DND-41 (cell line): ENCODE measurements at regions not wholly inside any gene's neighbourhood (a gene's known extent, or its start where the extent isn't known, plus 50 kb on each side); places are given as distances from the start of the nearest gene placed in this dataset.

Experiments used
- ATAC-seq: fragments of 200-7000 bp; cut with Tn5 transposase; 3 replicates; pipeline ENCODE4 v1.9.1; 2021; ENCODE audit warnings: low read depth; ENCODE audit not compliant: insufficient read depth
- DNase-seq: peaks from one replicate; pipeline ENCODE4 v3.0.0-alpha.2; 2020
- H2AFZ ChIP-seq: 2 replicates; pipeline ENCODE4 v1.6.0; 2012; ENCODE audit warnings: low read depth, low read length
- H3K27ac ChIP-seq: 2 replicates; pipeline ENCODE4 v1.5.1; 2012; ENCODE audit warnings: low read length, inconsistent platforms
- H3K27me3 ChIP-seq: fragments of 200-600 bp; sonication (generic); 2 replicates; pipeline ENCODE4 v1.6.0; 2012; ENCODE audit warnings: low read length, mild to moderate bottlenecking, inconsistent platforms; ENCODE audit not compliant: insufficient read depth, poor library complexity
- H3K36me3 ChIP-seq: 2 replicates; pipeline ENCODE4 v1.5.1; 2012; ENCODE audit warnings: low read length, inconsistent platforms; ENCODE audit not compliant: insufficient read depth
- H3K4me1 ChIP-seq: 2 replicates; pipeline ENCODE4 v1.5.1; 2012; ENCODE audit warnings: mild to moderate bottlenecking, low read length; ENCODE audit not compliant: insufficient read depth
- H3K4me2 ChIP-seq: 2 replicates; pipeline ENCODE4 v1.6.0; 2012; ENCODE audit warnings: mild to moderate bottlenecking, moderate library complexity, low read length, inconsistent platforms; ENCODE audit not compliant: insufficient read depth
- H3K4me3 ChIP-seq, 2 experiments: fragments of 200-600 bp in 1 of 2; shearing (Covaris generic) in 1 of 2; 2 replicates each; pipeline ENCODE4 v1.5.1; 2012 to 2016; ENCODE audit warnings: inconsistent platforms in 2 of 2, low read length in 2 of 2, mild to moderate bottlenecking in 2 of 2, low read depth in 1 of 2, moderate library complexity in 1 of 2
- H3K79me2 ChIP-seq: 2 replicates; pipeline ENCODE4 v1.6.0; 2012; ENCODE audit warnings: low read length, inconsistent platforms; ENCODE audit not compliant: insufficient read depth
- H3K9ac ChIP-seq: 2 replicates; pipeline ENCODE4 v1.6.0; 2012; ENCODE audit warnings: low read depth, mild to moderate bottlenecking, inconsistent platforms, low read length, moderate library complexity
- H3K9me3 ChIP-seq: 2 replicates; pipeline ENCODE4 v1.5.1; 2012; ENCODE audit warnings: low read length, moderate library complexity, mild to moderate bottlenecking, inconsistent platforms; ENCODE audit not compliant: insufficient read depth, severe bottlenecking
- H4K20me1 ChIP-seq: 2 replicates; pipeline ENCODE4 v1.6.0; 2012; ENCODE audit warnings: low read length; ENCODE audit not compliant: insufficient read depth
- EZH2 ChIP-seq: IDR thresholded peaks from 3 replicates; pipeline ENCODE4 v1.6.1; 2012; ENCODE audit warnings: borderline replicate concordance, low read depth, mild to moderate bottlenecking, moderate library complexity, low read length, inconsistent platforms; ENCODE audit not compliant: severe bottlenecking
- TF ChIP-seq, protein P1 (sequence below): IDR thresholded peaks from 2 replicates; pipeline ENCODE4 v1.5.1; 2012; ENCODE audit warnings: borderline replicate concordance, low read length, moderate library complexity, mild to moderate bottlenecking; ENCODE audit not compliant: poor library complexity, severe bottlenecking; ENCODE audit errors: extremely low read depth

DNA sequence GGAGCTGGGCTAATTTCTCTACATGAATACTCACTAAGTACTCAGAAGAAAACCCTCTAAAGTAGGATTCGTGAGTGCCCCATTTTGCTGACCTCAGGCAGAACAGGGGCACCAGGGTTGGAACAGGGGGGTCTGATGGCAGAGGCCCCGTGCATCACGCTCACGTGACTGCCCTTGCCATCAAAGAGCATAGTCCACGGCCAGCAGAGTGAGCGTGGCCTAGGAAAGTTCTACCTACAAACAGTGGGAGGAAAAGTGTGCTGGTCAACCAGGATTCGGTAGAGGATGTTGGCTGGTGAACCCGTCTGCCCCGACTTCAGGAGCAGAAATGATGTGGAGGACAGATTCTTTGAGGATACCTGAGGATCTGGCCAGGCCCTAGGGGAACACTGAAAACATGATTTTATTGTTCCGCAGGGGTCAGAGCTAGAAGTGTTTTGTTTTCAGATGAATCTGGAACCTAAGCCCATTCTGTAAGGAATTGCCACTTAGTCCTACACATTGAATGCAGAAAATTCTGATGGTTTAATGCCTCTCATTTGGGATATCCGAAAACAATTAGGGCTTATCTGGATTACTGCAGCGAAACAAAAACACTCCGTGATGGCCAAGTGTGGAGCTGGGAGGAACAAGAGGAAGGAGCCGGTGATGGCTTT lies 138.8 kb upstream of the SHH start:
- DNase-seq (no peak), ATAC-seq (no peak)
- peaks cover 4% of the 10 kb centered on the region for H3K27me3 ChIP-seq
- no peaks in the 10 kb centered on the region for H3K4me1 ChIP-seq
- no peak overlapping the region for H3K9ac ChIP-seq
- no peaks in the 10 kb centered on the region; the same call in 1 of the 2 replicates for H4K20me1 ChIP-seq
- no peak overlapping the region for H3K4me3 ChIP-seq
- no peaks in the 10 kb centered on the region for H3K79me2 ChIP-seq
- TF ChIP-seq, protein P1, sequence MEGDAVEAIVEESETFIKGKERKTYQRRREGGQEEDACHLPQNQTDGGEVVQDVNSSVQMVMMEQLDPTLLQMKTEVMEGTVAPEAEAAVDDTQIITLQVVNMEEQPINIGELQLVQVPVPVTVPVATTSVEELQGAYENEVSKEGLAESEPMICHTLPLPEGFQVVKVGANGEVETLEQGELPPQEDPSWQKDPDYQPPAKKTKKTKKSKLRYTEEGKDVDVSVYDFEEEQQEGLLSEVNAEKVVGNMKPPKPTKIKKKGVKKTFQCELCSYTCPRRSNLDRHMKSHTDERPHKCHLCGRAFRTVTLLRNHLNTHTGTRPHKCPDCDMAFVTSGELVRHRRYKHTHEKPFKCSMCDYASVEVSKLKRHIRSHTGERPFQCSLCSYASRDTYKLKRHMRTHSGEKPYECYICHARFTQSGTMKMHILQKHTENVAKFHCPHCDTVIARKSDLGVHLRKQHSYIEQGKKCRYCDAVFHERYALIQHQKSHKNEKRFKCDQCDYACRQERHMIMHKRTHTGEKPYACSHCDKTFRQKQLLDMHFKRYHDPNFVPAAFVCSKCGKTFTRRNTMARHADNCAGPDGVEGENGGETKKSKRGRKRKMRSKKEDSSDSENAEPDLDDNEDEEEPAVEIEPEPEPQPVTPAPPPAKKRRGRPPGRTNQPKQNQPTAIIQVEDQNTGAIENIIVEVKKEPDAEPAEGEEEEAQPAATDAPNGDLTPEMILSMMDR, result no peak
- no peak for TF ChIP-seq EZH2
- H3K9me3 ChIP-seq, result no peaks in the 10 kb centered on the region
- H3K27ac ChIP-seq, result no peak overlapping the region
- no peak overlapping the region for H2AFZ ChIP-seq
- no peaks in the 10 kb centered on the region for H3K36me3 ChIP-seq
- H3K4me2 ChIP-seq, result no peak overlapping the region

DNA sequence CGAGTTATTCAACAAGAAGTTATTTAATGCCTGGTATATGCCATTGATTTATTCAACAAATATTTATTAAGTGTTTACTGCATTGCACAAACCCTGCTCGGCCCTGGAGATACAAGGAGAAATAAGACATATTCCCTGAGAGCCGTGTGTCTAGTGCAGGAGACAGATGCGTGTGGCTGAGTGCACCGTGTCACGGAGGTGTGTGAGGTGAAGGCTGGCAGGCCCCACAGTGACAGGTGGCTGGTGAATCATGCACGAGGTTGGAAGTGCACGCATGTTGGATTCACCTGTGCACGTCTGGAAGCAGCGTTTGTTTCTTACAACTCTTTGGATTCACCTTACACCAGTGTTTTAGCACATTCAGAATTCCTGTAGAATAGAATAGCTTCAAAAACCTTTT lies 136.6 kb upstream of the SHH start:
- TF ChIP-seq EZH2, result no peak
- TF ChIP-seq, protein P1, result no peak
- Histone ChIP-seq H2AFZ (no peak overlapping the region), H3K36me3 (no peaks in the 10 kb centered on the region), H3K4me2 (no peak overlapping the region), H3K27me3 (peaks cover 4% of the 10 kb centered on the region), H4K20me1 (no peaks in the 10 kb centered on the region; the same call in 1 of the 2 replicates), H3K27ac (no peak overlapping the region), H3K79me2 (no peaks in the 10 kb centered on the region), H3K9me3 (no peaks in the 10 kb centered on the region), H3K4me3 (no peak overlapping the region), H3K9ac (no peak overlapping the region), H3K4me1 (no peaks in the 10 kb centered on the region)
- ATAC-seq (no peak), DNase-seq (no peak)

DNA sequence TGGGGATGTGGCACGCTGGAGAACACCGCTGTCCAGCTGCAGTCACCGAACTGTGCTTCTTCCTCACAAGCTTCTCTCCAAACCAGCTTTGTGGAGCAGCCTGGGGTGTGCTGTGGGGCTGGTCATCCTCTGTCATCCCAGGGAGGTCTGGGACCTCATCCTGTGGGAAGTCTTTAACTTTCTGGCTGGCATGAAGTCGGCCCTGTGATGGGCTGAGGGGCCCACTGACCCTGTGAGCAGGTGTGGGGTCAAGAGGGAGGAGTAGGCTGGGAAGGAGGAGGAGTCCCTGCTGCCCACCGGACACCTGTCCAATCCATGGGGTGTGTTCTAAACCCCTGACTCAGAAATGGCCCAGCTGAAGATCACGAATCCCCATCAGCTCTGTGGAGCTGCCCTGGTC lies 136.2 kb upstream of the SHH start:
- Histone ChIP-seq H2AFZ (no peak overlapping the region), H3K4me2 (no peak overlapping the region)
- no peak for DNase-seq

More for the DNA sequence above, 136.2 kb upstream of the SHH start:
- TF ChIP-seq, protein P1, result no peak
- no peak for TF ChIP-seq EZH2
- Histone ChIP-seq H4K20me1 (no peaks in the 10 kb centered on the region; the same call in 1 of the 2 replicates), H3K27me3 (peaks cover 4% of the 10 kb centered on the region), H3K27ac (no peak overlapping the region), H3K36me3 (no peaks in the 10 kb centered on the region), H3K9ac (no peak overlapping the region), H3K4me3 (no peak overlapping the region), H3K4me1 (no peaks in the 10 kb centered on the region), H3K9me3 (no peaks in the 10 kb centered on the region), H3K79me2 (no peaks in the 10 kb centered on the region)
- no peak for ATAC-seq
